GM12865 (cell line): ENCODE measurements at regions not wholly inside any gene's neighbourhood (a gene's known extent, or its start where the extent isn't known, plus 50 kb on each side); places are given as distances from the start of the nearest gene placed in this dataset.
"Not testable (repeated sequence)": the region's sequence is repeated elsewhere in the genome, so short reads cannot be mapped to it uniquely, and the experiment has no call there.

Experiments
- DNase-seq: peaks from one replicate; pipeline ENCODE4 v3.0.0; 2010; ENCODE audit warnings: low read depth
- H3K4me3 ChIP-seq: 2 replicates; pipeline ENCODE4 v1.5.1; 2011; ENCODE audit warnings: mild to moderate bottlenecking, low read depth, low read length, control low read depth
- CTCF ChIP-seq: IDR thresholded peaks from 2 replicates; pipeline ENCODE4 v1.5.1; 2011; ENCODE audit warnings: low read length, control low read depth, low read depth, inconsistent platforms; ENCODE audit not compliant: insufficient read depth; ENCODE audit errors: missing control alignments

- no peak for TF ChIP-seq CTCF
- no peak overlapping the region for H3K4me3 ChIP-seq
- DNase-seq, result no peak
These were observed 360.3 kb upstream of the KIF2B start for GRCh38 chr17:53462393-53462811.

- not testable (repeated sequence) for DNase-seq, H3K4me3 ChIP-seq
These were observed 366.8 kb upstream of the KIF2B start for GRCh38 chr17:53455943-53456342.

- DNase-seq, result no peak
- no peak for TF ChIP-seq CTCF
- no peak overlapping the region for H3K4me3 ChIP-seq
These were observed 368.4 kb upstream of the KIF2B start for GRCh38 chr17:53454337-53454736.

- TF ChIP-seq CTCF, result no peak
- no peak for DNase-seq
- H3K4me3 ChIP-seq, result no peak overlapping the region
These were observed 373.4 kb upstream of the KIF2B start for GRCh38 chr17:53449324-53449723.

GRCh38 chr17:53428913-53429312, 393.8 kb upstream of the KIF2B start:
- DNase-seq, result no peak

GRCh38 chr17:53426505-53426904, 396.2 kb upstream of the KIF2B start:
- no peak for TF ChIP-seq CTCF
- no peak overlapping the region for H3K4me3 ChIP-seq
- DNase-seq, result no peak

More at GRCh38 chr17:53428913-53429312, 393.8 kb upstream of the KIF2B start:
- no peak for TF ChIP-seq CTCF
- H3K4me3 ChIP-seq, result no peak overlapping the region

GRCh38 chr17:53420035-53420641, 402.6 kb upstream of the KIF2B start:
- no peak overlapping the region for H3K4me3 ChIP-seq
- TF ChIP-seq CTCF, result no peak
- DNase-seq, result no peak
